ENCODE measurements at regions not wholly inside any gene's neighbourhood (a gene's known extent, or its start where the extent isn't known, plus 50 kb on each side); places are given as distances from the start of the nearest gene placed in this dataset.

- Histone ChIP-seq H3K27me3 (ENCODE audit: insufficient read depth, low read length) (no peaks in the 10 kb centered on the region), H3K14ac (ENCODE audit: low read length) (no peak overlapping the region), H2AK5ac (ENCODE audit: low read length) (no peak overlapping the region), H3K4me1 (ENCODE audit: control insufficient read depth in 1 of 2, insufficient read depth in 2 of 2, low read length in 2 of 2) (no peaks in the 10 kb centered on the region), H3K18ac (ENCODE audit: low read length) (no peak overlapping the region), H3K9me3 (ENCODE audit: insufficient read depth, low read depth, low read length) (peaks cover 3% of the 10 kb centered on the region), H3K23ac (ENCODE audit: low read length) (no peak overlapping the region), H3K4ac (ENCODE audit: low read depth, low read length) (no peak overlapping the region), H3K27ac (ENCODE audit: low read depth, low read length) (no peak overlapping the region), H3K9ac (ENCODE audit: low read length) (no peak overlapping the region), H4K12ac (ENCODE audit: low read depth, low read length) (no peak overlapping the region), H3K4me3 (ENCODE audit: low read depth, low read length) (no peak overlapping the region), H3K79me2 (ENCODE audit: control insufficient read depth, insufficient read depth, low read length, poor library complexity) (no peaks in the 10 kb centered on the region), H3K36me3 (ENCODE audit: control insufficient read depth in 1 of 2, insufficient read depth in 2 of 2, low read length in 2 of 2) (no peaks in the 10 kb centered on the region), H4K8ac (ENCODE audit: low read depth, low read length) (no peak overlapping the region), H3K79me1 (ENCODE audit: low read length) (no peaks in the 10 kb centered on the region), H2AFZ (ENCODE audit: insufficient read depth, low read length, poor library complexity) (no peak overlapping the region), H2BK120ac (ENCODE audit: insufficient read depth, low read length, poor library complexity) (no peak overlapping the region), H4K91ac (ENCODE audit: low read depth, low read length) (no peak overlapping the region), H2BK5ac (ENCODE audit: low read depth, low read length, poor library complexity) (no peak overlapping the region), H2BK12ac (ENCODE audit: low read length) (no peak overlapping the region), H3K4me2 (ENCODE audit: low read length) (no peak overlapping the region)
- DNase-seq = no peak
- WGBS (ENCODE audit: extremely low coverage, insufficient coverage, insufficient read length) = no CpG with 5 or more reads among the region's 7 CpGs
Measured at GRCh38 chr18:7369006-7369405, 138.1 kb downstream of the LRRC30 start.

- Histone ChIP-seq H4K91ac (ENCODE audit: low read depth, low read length) (no peak overlapping the region), H2BK12ac (ENCODE audit: low read length) (no peak overlapping the region), H3K79me2 (ENCODE audit: control insufficient read depth, insufficient read depth, low read length, poor library complexity) (no peaks in the 10 kb centered on the region), H3K9me3 (ENCODE audit: insufficient read depth, low read depth, low read length) (no peaks in the 10 kb centered on the region), H3K27me3 (ENCODE audit: insufficient read depth, low read length) (no peaks in the 10 kb centered on the region), H3K27ac (ENCODE audit: low read depth, low read length) (no peak overlapping the region), H3K79me1 (ENCODE audit: low read length) (no peaks in the 10 kb centered on the region), H3K36me3 (ENCODE audit: control insufficient read depth in 1 of 2, insufficient read depth in 2 of 2, low read length in 2 of 2) (no peaks in the 10 kb centered on the region), H3K4ac (ENCODE audit: low read depth, low read length) (no peak overlapping the region), H3K23ac (ENCODE audit: low read length) (no peak overlapping the region), H3K4me2 (ENCODE audit: low read length) (no peak overlapping the region), H2AK5ac (ENCODE audit: low read length) (no peak overlapping the region), H2BK120ac (ENCODE audit: insufficient read depth, low read length, poor library complexity) (no peak overlapping the region), H3K9ac (ENCODE audit: low read length) (no peak overlapping the region), H2AFZ (ENCODE audit: insufficient read depth, low read length, poor library complexity) (no peak overlapping the region), H3K18ac (ENCODE audit: low read length) (no peak overlapping the region), H4K8ac (ENCODE audit: low read depth, low read length) (no peak overlapping the region), H3K4me1 (ENCODE audit: control insufficient read depth in 1 of 2, insufficient read depth in 2 of 2, low read length in 2 of 2) (no peaks in the 10 kb centered on the region), H4K12ac (ENCODE audit: low read depth, low read length) (no peak overlapping the region), H3K14ac (ENCODE audit: low read length) (no peak overlapping the region), H2BK5ac (ENCODE audit: low read depth, low read length, poor library complexity) (no peak overlapping the region), H3K4me3 (ENCODE audit: low read depth, low read length) (no peak overlapping the region)
- whole genome bisulfite sequencing (ENCODE audit: extremely low coverage, insufficient coverage, insufficient read length) = no CpG with 5 or more reads among the region's 7 CpGs
- no peak for DNase-seq
Measured at GRCh38 chr18:7370375-7370774, 139.5 kb downstream of the LRRC30 start.

GRCh38 chr18:7370802-7371201 lies 139.9 kb downstream of the LRRC30 start:
- WGBS (ENCODE audit: extremely low coverage, insufficient coverage, insufficient read length) = no CpG with 5 or more reads among the region's 11 CpGs
- no peak overlapping the region for H2AFZ ChIP-seq (ENCODE audit: insufficient read depth, low read length, poor library complexity)
- H3K79me1 ChIP-seq (ENCODE audit: low read length) = no peaks in the 10 kb centered on the region

GRCh38 chr18:7373441-7373840 lies 142.6 kb downstream of the LRRC30 start:
- Histone ChIP-seq H4K8ac (ENCODE audit: low read depth, low read length) (no peak overlapping the region), H3K4me2 (ENCODE audit: low read length) (no peak overlapping the region), H2AK5ac (ENCODE audit: low read length) (no peak overlapping the region), H3K79me1 (ENCODE audit: low read length) (no peaks in the 10 kb centered on the region), H4K12ac (ENCODE audit: low read depth, low read length) (no peak overlapping the region), H4K91ac (ENCODE audit: low read depth, low read length) (no peak overlapping the region), H3K4ac (ENCODE audit: low read depth, low read length) (no peak overlapping the region), H3K4me1 (ENCODE audit: control insufficient read depth in 1 of 2, insufficient read depth in 2 of 2, low read length in 2 of 2) (no peaks in the 10 kb centered on the region), H2BK12ac (ENCODE audit: low read length) (no peak overlapping the region), H3K18ac (ENCODE audit: low read length) (no peak overlapping the region), H3K27ac (ENCODE audit: low read depth, low read length) (no peak overlapping the region), H3K9ac (ENCODE audit: low read length) (no peak overlapping the region), H3K36me3 (ENCODE audit: control insufficient read depth in 1 of 2, insufficient read depth in 2 of 2, low read length in 2 of 2) (no peaks in the 10 kb centered on the region), H3K79me2 (ENCODE audit: control insufficient read depth, insufficient read depth, low read length, poor library complexity) (no peaks in the 10 kb centered on the region), H2BK5ac (ENCODE audit: low read depth, low read length, poor library complexity) (no peak overlapping the region), H3K4me3 (ENCODE audit: low read depth, low read length) (no peak overlapping the region), H2AFZ (ENCODE audit: insufficient read depth, low read length, poor library complexity) (no peak overlapping the region), H3K27me3 (ENCODE audit: insufficient read depth, low read length) (no peaks in the 10 kb centered on the region), H3K14ac (ENCODE audit: low read length) (no peak overlapping the region), H2BK120ac (ENCODE audit: insufficient read depth, low read length, poor library complexity) (no peak overlapping the region), H3K9me3 (ENCODE audit: insufficient read depth, low read depth, low read length) (peaks cover 5% of the 10 kb centered on the region), H3K23ac (ENCODE audit: low read length) (no peak overlapping the region)
- DNase-seq = no peak
- no CpG with 5 or more reads among the region's 6 CpGs for WGBS (ENCODE audit: extremely low coverage, insufficient coverage, insufficient read length)

More at GRCh38 chr18:7370802-7371201, 139.9 kb downstream of the LRRC30 start:
- Histone ChIP-seq H4K12ac (ENCODE audit: low read depth, low read length) (no peak overlapping the region), H3K27me3 (ENCODE audit: insufficient read depth, low read length) (no peaks in the 10 kb centered on the region), H3K9ac (ENCODE audit: low read length) (no peak overlapping the region), H3K4me1 (ENCODE audit: control insufficient read depth in 1 of 2, insufficient read depth in 2 of 2, low read length in 2 of 2) (no peaks in the 10 kb centered on the region), H2BK5ac (ENCODE audit: low read depth, low read length, poor library complexity) (no peak overlapping the region), H3K36me3 (ENCODE audit: control insufficient read depth in 1 of 2, insufficient read depth in 2 of 2, low read length in 2 of 2) (no peaks in the 10 kb centered on the region), H3K14ac (ENCODE audit: low read length) (no peak overlapping the region), H4K91ac (ENCODE audit: low read depth, low read length) (no peak overlapping the region), H3K79me2 (ENCODE audit: control insufficient read depth, insufficient read depth, low read length, poor library complexity) (no peaks in the 10 kb centered on the region), H2BK12ac (ENCODE audit: low read length) (no peak overlapping the region), H2BK120ac (ENCODE audit: insufficient read depth, low read length, poor library complexity) (no peak overlapping the region), H2AK5ac (ENCODE audit: low read length) (no peak overlapping the region), H3K4me3 (ENCODE audit: low read depth, low read length) (no peak overlapping the region), H3K18ac (ENCODE audit: low read length) (no peak overlapping the region), H3K4ac (ENCODE audit: low read depth, low read length) (no peak overlapping the region), H3K4me2 (ENCODE audit: low read length) (no peak overlapping the region), H4K8ac (ENCODE audit: low read depth, low read length) (no peak overlapping the region), H3K23ac (ENCODE audit: low read length) (no peak overlapping the region), H3K27ac (ENCODE audit: low read depth, low read length) (no peak overlapping the region), H3K9me3 (ENCODE audit: insufficient read depth, low read depth, low read length) (no peaks in the 10 kb centered on the region)
- no peak for DNase-seq
